H9 (cell line): ENCODE measurements at regions not wholly inside any gene's neighbourhood (a gene's known extent, or its start where the extent isn't known, plus 50 kb on each side); places are given as distances from the start of the nearest gene placed in this dataset.

ENCODE experiments used
- DNase-seq: peaks from one replicate; pipeline ENCODE4 v3.0.0-alpha.2; 2017
- H2AFZ ChIP-seq: one replicate; pipeline ENCODE4 v1.6.1; 2013; ENCODE audit warnings: mild to moderate bottlenecking, low read length, control low read depth, moderate library complexity
- H2AK5ac ChIP-seq: 2 replicates; pipeline ENCODE4 v1.6.1; 2013; ENCODE audit warnings: low read length, control low read depth, mixed read lengths; ENCODE audit not compliant: insufficient read length
- H2BK120ac ChIP-seq: one replicate; pipeline ENCODE4 v1.6.1; 2013; ENCODE audit warnings: low read depth, mild to moderate bottlenecking, low read length, control low read depth, inconsistent platforms; ENCODE audit not compliant: poor library complexity, severe bottlenecking
- H2BK12ac ChIP-seq: 2 replicates; pipeline ENCODE4 v1.6.1; 2013; ENCODE audit warnings: low read length, control low read depth, mixed read lengths, low read depth; ENCODE audit not compliant: insufficient read length
- H2BK15ac ChIP-seq: 2 replicates; pipeline ENCODE4 v1.6.1; 2013; ENCODE audit warnings: low read depth, low read length, control low read depth
- H2BK20ac ChIP-seq: one replicate; pipeline ENCODE4 v1.6.1; 2013; ENCODE audit warnings: low read depth, mild to moderate bottlenecking, low read length, control low read depth, inconsistent platforms; ENCODE audit not compliant: poor library complexity, severe bottlenecking
- H2BK5ac ChIP-seq: 2 replicates; pipeline ENCODE4 v1.6.1; 2013; ENCODE audit warnings: low read length, control low read depth, mixed read lengths; ENCODE audit not compliant: insufficient read length
- H3K14ac ChIP-seq: 2 replicates; pipeline ENCODE4 v1.6.1; 2013; ENCODE audit warnings: low read length, control low read depth; ENCODE audit not compliant: insufficient read depth
- H3K18ac ChIP-seq: 2 replicates; pipeline ENCODE4 v1.6.1; 2013; ENCODE audit warnings: low read depth, mild to moderate bottlenecking, mixed read lengths, low read length, control low read depth; ENCODE audit not compliant: insufficient read length
- H3K23ac ChIP-seq: 2 replicates; pipeline ENCODE4 v1.6.1; 2013; ENCODE audit warnings: low read length, control low read depth, mixed read lengths, low read depth; ENCODE audit not compliant: insufficient read length
- H3K23me2 ChIP-seq: 2 replicates; pipeline ENCODE4 v1.6.1; 2013; ENCODE audit warnings: low read depth, mild to moderate bottlenecking, mixed read lengths, low read length, control low read depth; ENCODE audit not compliant: insufficient read length, poor library complexity, severe bottlenecking
- H3K27ac ChIP-seq: 2 replicates; pipeline ENCODE4 v1.5.1; 2013; ENCODE audit warnings: low read length, control low read depth, mixed read lengths, low read depth; ENCODE audit not compliant: insufficient read length
- H3K27me3 ChIP-seq: 2 replicates; pipeline ENCODE4 v1.6.1; 2013; ENCODE audit warnings: low read length, control low read depth, inconsistent platforms; ENCODE audit not compliant: insufficient read depth
- H3K4ac ChIP-seq: 2 replicates; pipeline ENCODE4 v1.6.1; 2013; ENCODE audit warnings: low read depth, mild to moderate bottlenecking, control low read depth, inconsistent platforms, low read length, moderate library complexity
- H3K4me1 ChIP-seq: 2 replicates; pipeline ENCODE4 v1.6.1; 2013; ENCODE audit warnings: low read length, control low read depth, inconsistent platforms; ENCODE audit not compliant: insufficient read depth
- H3K4me2 ChIP-seq: 2 replicates; pipeline ENCODE4 v1.6.1; 2013; ENCODE audit warnings: low read length, control low read depth, mixed read lengths; ENCODE audit not compliant: insufficient read length, insufficient read depth
- H3K56ac ChIP-seq: 2 replicates; pipeline ENCODE4 v1.6.1; 2013; ENCODE audit warnings: low read depth, mild to moderate bottlenecking, mixed read lengths, low read length, control low read depth; ENCODE audit not compliant: insufficient read length
- H3K79me1 ChIP-seq: 2 replicates; pipeline ENCODE4 v1.6.1; 2013; ENCODE audit warnings: low read depth, mild to moderate bottlenecking, moderate library complexity, low read length, control low read depth, inconsistent platforms; ENCODE audit not compliant: insufficient read depth, poor library complexity, severe bottlenecking
- H3K79me2 ChIP-seq: 2 replicates; pipeline ENCODE4 v1.6.1; 2013; ENCODE audit warnings: low read length, control low read depth, inconsistent platforms; ENCODE audit not compliant: insufficient read depth
- H3K9ac ChIP-seq: 2 replicates; pipeline ENCODE4 v1.6.1; 2013; ENCODE audit warnings: low read length, control low read depth, mixed read lengths; ENCODE audit not compliant: insufficient read length; ENCODE audit errors: extremely low read depth
- H3K9me3 ChIP-seq: one replicate; pipeline ENCODE4 v1.6.1; 2013; ENCODE audit warnings: low read depth, low read length, inconsistent platforms; ENCODE audit not compliant: control insufficient read depth
- H3T11ph ChIP-seq: one replicate; pipeline ENCODE4 v1.6.1; 2013; ENCODE audit warnings: mild to moderate bottlenecking, low read length, control low read depth, inconsistent platforms
- H4K20me1 ChIP-seq: one replicate; pipeline ENCODE4 v1.6.1; 2013; ENCODE audit not compliant: control insufficient read depth, insufficient read length, insufficient read depth
- H4K5ac ChIP-seq: 2 replicates; pipeline ENCODE4 v1.6.1; 2013; ENCODE audit warnings: low read depth, mild to moderate bottlenecking, mixed read lengths, low read length, control low read depth; ENCODE audit not compliant: insufficient read length
- H4K8ac ChIP-seq: replicated peaks from 2 replicates; pipeline ENCODE4 v1.6.1; 2013; ENCODE audit warnings: low read length, control low read depth, mixed read lengths, low read depth; ENCODE audit not compliant: insufficient read length
- H4K91ac ChIP-seq: 2 replicates; pipeline ENCODE4 v1.6.1; 2013; ENCODE audit warnings: low read depth, mild to moderate bottlenecking, moderate library complexity, mixed read lengths, low read length, control low read depth; ENCODE audit not compliant: insufficient read length
- H3K27ac Mint-ChIP-seq, 3 experiments: 2 replicates in 2 of 3; 3 replicates in 1 of 3; pipeline ENCODE4 v1.8.0; 2020 to 2021; ENCODE audit warnings: mixed read lengths in 3 of 3, mild to moderate bottlenecking in 1 of 3, moderate library complexity in 1 of 3
- H3K27me3 Mint-ChIP-seq: 2 replicates; pipeline ENCODE4 v1.8.0; 2021; ENCODE audit warnings: low read depth, mild to moderate bottlenecking, moderate library complexity, mixed read lengths
- H3K36me3 Mint-ChIP-seq, 3 experiments: 2 replicates in 2 of 3; 3 replicates in 1 of 3; pipeline ENCODE4 v1.8.0; 2020 to 2021; ENCODE audit warnings: low read depth in 3 of 3, mixed read lengths in 3 of 3; ENCODE audit not compliant: insufficient read depth in 1 of 3
- H3K4me1 Mint-ChIP-seq, 2 experiments: 2 replicates each; pipeline ENCODE4 v1.8.0; 2020; ENCODE audit warnings: mixed read lengths in 2 of 2
- H3K4me3 Mint-ChIP-seq, 2 experiments: 2 replicates in 1 of 2; 3 replicates in 1 of 2; pipeline ENCODE4 v1.8.0; 2020 to 2021; ENCODE audit warnings: mild to moderate bottlenecking in 2 of 2, mixed read lengths in 2 of 2, moderate library complexity in 1 of 2
- H3K9me3 Mint-ChIP-seq, 2 experiments: 2 replicates in 1 of 2; 3 replicates in 1 of 2; pipeline ENCODE4 v1.8.0; 2020; ENCODE audit warnings: mild to moderate bottlenecking in 2 of 2, mixed read lengths in 2 of 2, moderate library complexity in 1 of 2
- WGBS: extraction: QIAGEN DNeasy Blood & Tissue Kit; methylation state at CpG from one replicate; pipeline ENCODE4 v1.1.7; 2013; ENCODE audit warnings: missing lambda C conversion rate, low lambda C conversion rate, mixed read lengths; ENCODE audit not compliant: insufficient read length; ENCODE audit errors: extremely low coverage; 5-methylcytosine and 5-hydroxymethylcytosine counted together
- TF ChIP-seq, protein P1 (sequence below): fragments of 200-600 bp; sonication (generic); conservative IDR thresholded peaks from 3 replicates; pipeline ENCODE4 v1.8.0; 2021; ENCODE audit warnings: antibody characterized with exemption, mild to moderate bottlenecking

DNA sequence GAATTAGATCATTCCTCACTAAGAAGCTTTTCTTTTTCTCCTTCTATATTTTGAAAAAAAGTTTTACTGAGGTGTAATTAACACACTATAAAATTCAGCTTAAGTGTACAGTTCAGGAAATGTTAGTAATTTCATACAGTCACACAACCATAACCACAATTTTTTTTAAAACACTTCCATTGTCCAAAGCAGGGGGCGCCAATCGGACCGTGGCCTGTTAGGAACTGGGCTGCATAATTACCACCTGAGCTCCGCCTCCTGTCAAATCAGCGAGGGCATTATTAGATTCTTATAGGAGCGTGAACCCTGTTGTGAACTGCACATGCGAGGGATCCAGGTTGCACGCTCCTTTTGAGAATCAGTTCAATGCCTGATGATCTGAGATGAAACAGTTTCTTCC, 427.1 kb downstream of the TFEC start:
- Histone ChIP-seq H3K4me1 (no peaks in the 10 kb centered on the region), H3K79me1 (no peaks in the 10 kb centered on the region)
- H3K27ac Mint-ChIP-seq: no peak overlapping the region

More for the DNA sequence above, 427.1 kb downstream of the TFEC start:
- Histone ChIP-seq H3K9me3 (no peaks in the 10 kb centered on the region), H3K27me3 (no peaks in the 10 kb centered on the region), H3K23ac (no peak overlapping the region), H2BK20ac (no peak overlapping the region), H2BK120ac (no peak overlapping the region), H4K91ac (no peak overlapping the region), H2BK15ac (no peak overlapping the region), H3K14ac (no peak overlapping the region), H3K27ac (no peak overlapping the region), H2BK12ac (no peak overlapping the region), H3K4me2 (no peak overlapping the region), H3T11ph (no peak overlapping the region), H2AK5ac (no peak overlapping the region), H3K23me2 (no peaks in the 10 kb centered on the region), H3K79me2 (no peaks in the 10 kb centered on the region), H3K56ac (no peak overlapping the region), H3K4ac (no peak overlapping the region), H4K8ac (no peak overlapping the region), H3K9ac (no peak overlapping the region), H4K5ac (no peak overlapping the region), H4K20me1 (no peaks in the 10 kb centered on the region), H2BK5ac (no peak overlapping the region), H3K18ac (no peak overlapping the region), H2AFZ (no peak overlapping the region)
- TF ChIP-seq, protein P1, sequence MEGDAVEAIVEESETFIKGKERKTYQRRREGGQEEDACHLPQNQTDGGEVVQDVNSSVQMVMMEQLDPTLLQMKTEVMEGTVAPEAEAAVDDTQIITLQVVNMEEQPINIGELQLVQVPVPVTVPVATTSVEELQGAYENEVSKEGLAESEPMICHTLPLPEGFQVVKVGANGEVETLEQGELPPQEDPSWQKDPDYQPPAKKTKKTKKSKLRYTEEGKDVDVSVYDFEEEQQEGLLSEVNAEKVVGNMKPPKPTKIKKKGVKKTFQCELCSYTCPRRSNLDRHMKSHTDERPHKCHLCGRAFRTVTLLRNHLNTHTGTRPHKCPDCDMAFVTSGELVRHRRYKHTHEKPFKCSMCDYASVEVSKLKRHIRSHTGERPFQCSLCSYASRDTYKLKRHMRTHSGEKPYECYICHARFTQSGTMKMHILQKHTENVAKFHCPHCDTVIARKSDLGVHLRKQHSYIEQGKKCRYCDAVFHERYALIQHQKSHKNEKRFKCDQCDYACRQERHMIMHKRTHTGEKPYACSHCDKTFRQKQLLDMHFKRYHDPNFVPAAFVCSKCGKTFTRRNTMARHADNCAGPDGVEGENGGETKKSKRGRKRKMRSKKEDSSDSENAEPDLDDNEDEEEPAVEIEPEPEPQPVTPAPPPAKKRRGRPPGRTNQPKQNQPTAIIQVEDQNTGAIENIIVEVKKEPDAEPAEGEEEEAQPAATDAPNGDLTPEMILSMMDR: peak; percentile 54
- Mint-ChIP-seq H3K4me1 (no peaks in the 10 kb centered on the region), H3K27me3 (no peaks in the 10 kb centered on the region), H3K9me3 (peaks cover 0 to 3% of the 10 kb centered on the region in 2 experiments; a peak in 1 of 5 replicates), H3K36me3 (no peaks in the 10 kb centered on the region), H3K4me3 (no peak overlapping the region)
- WGBS: no CpG with 5 or more reads among the region's 8 CpGs
- no peak for DNase-seq
